ENCODE measurements at regions not wholly inside any gene's neighbourhood (a gene's known extent, or its start where the extent isn't known, plus 50 kb on each side); places are given as distances from the start of the nearest gene placed in this dataset.

DNA sequence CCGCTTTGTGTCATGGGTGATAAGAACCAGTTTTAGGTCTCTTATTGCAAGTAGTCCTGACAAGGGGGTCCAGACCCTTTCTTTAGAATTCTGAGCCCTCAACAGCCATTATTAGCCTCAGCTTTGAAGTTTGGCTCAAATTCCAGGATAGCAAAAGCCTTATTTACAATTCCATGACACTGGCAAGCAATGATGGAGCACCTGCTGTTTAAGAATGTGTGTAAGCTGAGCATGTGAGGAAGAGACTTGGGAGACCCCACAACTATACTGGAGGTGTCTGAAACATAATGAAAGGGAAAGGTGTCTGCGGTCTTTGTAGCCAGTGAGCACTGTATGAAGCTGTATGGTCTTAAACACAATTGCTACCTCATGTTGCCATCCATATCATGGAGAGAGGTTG lies 119.8 kb downstream of the TBX5 start:
- no peak overlapping the region for H3K4me3 ChIP-seq
- DNase-seq (ENCODE audit: extremely low read depth in 1 of 4, low spot score in 3 of 4) (no peak), FAIRE-seq (no peak), ATAC-seq (no peak)
- H3K9me3 ChIP-seq (replicated peaks; ENCODE audit: control insufficient read depth, insufficient read depth, low read depth, low read length) = no peaks in the 10 kb centered on the region
- ChIA-PET CTCF (ENCODE audit: low intra/inter-chr PET ratio) (no interaction called here), POLR2A (interaction anchor here (1.4 kb wide), 1 partner anchor 19 kb away, joined by 4 read pairs; no protein-coding TSS in a partner anchor)
- no peaks in the 10 kb centered on the region for H4K20me1 ChIP-seq (replicated peaks; ENCODE audit: control insufficient read depth, insufficient read depth, low read length)
- H3K36me3 ChIP-seq (ENCODE audit: control insufficient read depth, insufficient read depth, low read length) = no peaks in the 10 kb centered on the region
- WGBS (ENCODE audit: insufficient coverage, low coverage, missing lambda C conversion rate) = 4% methylated on average over 2 of the region's 2 CpGs
- TF ChIP-seq, protein P1, sequence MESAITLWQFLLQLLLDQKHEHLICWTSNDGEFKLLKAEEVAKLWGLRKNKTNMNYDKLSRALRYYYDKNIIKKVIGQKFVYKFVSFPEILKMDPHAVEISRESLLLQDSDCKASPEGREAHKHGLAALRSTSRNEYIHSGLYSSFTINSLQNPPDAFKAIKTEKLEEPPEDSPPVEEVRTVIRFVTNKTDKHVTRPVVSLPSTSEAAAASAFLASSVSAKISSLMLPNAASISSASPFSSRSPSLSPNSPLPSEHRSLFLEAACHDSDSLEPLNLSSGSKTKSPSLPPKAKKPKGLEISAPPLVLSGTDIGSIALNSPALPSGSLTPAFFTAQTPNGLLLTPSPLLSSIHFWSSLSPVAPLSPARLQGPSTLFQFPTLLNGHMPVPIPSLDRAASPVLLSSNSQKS (CRISPR knock-in tag; IDR thresholded peaks at IDR 0.05) = no peak
- TF ChIP-seq, protein P2, sequence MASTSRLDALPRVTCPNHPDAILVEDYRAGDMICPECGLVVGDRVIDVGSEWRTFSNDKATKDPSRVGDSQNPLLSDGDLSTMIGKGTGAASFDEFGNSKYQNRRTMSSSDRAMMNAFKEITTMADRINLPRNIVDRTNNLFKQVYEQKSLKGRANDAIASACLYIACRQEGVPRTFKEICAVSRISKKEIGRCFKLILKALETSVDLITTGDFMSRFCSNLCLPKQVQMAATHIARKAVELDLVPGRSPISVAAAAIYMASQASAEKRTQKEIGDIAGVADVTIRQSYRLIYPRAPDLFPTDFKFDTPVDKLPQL (IDR thresholded peaks at IDR 0.05; ENCODE audit: extremely low read depth, insufficient read length) = no peak
- no peak for TF ChIP-seq SRSF7 (optimal IDR thresholded peaks at IDR 0.05; ENCODE audit: low read depth, low read length)
- TF ChIP-seq RAD51 (IDR thresholded peaks at IDR 0.05; ENCODE audit: borderline replicate concordance, low read depth) = no peak
- no peak for TF ChIP-seq MYBL2 (IDR thresholded peaks at IDR 0.05; ENCODE audit: low read depth)
- no peak for TF ChIP-seq MYBL2 (CRISPR knock-in tag; IDR thresholded peaks at IDR 0.05; ENCODE audit: borderline replicate concordance)
- TF ChIP-seq, protein P3, sequence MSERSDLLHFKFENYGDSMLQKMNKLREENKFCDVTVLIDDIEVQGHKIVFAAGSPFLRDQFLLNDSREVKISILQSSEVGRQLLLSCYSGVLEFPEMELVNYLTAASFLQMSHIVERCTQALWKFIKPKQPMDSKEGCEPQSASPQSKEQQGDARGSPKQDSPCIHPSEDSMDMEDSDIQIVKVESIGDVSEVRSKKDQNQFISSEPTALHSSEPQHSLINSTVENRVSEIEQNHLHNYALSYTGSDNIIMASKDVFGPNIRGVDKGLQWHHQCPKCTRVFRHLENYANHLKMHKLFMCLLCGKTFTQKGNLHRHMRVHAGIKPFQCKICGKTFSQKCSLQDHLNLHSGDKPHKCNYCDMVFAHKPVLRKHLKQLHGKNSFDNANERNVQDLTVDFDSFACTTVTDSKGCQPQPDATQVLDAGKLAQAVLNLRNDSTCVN (CRISPR knock-in tag; IDR thresholded peaks at IDR 0.05) = no peak
- no peak for TF ChIP-seq ZNF589 (CRISPR knock-in tag; IDR thresholded peaks at IDR 0.05; ENCODE audit: low read depth)
- TF ChIP-seq SIRT6 (IDR thresholded peaks at IDR 0.05; ENCODE audit: low read depth, low read length) = no peak
- TF ChIP-seq ETS2 (tag; IDR thresholded peaks at IDR 0.05; ENCODE audit: borderline replicate concordance, poor library complexity, severe bottlenecking) = no peak
- no peak for TF ChIP-seq U2AF1 (optimal IDR thresholded peaks at IDR 0.05; ENCODE audit: low read depth, low read length)
- TF ChIP-seq, protein P4, sequence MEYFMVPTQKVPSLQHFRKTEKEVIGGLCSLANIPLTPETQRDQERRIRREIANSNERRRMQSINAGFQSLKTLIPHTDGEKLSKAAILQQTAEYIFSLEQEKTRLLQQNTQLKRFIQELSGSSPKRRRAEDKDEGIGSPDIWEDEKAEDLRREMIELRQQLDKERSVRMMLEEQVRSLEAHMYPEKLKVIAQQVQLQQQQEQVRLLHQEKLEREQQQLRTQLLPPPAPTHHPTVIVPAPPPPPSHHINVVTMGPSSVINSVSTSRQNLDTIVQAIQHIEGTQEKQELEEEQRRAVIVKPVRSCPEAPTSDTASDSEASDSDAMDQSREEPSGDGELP (CRISPR knock-in tag; IDR thresholded peaks at IDR 0.05; ENCODE audit: borderline replicate concordance) = no peak
- no peak for TF ChIP-seq ZZZ3 (IDR thresholded peaks at IDR 0.05)
- no peaks in the 10 kb centered on the region for H3K27me3 ChIP-seq (ENCODE audit: control insufficient read depth in 2 of 2, insufficient read depth in 2 of 2, low read length in 2 of 2)
- H3K4me1 ChIP-seq (replicated peaks in 1 of 2; ENCODE audit: control insufficient read depth in 2 of 2, insufficient read depth in 2 of 2, low read length in 2 of 2) = no peaks in the 10 kb centered on the region
- no peaks in the 10 kb centered on the region for H3K9me1 ChIP-seq (ENCODE audit: control insufficient read depth, insufficient read depth, low read length)
- no peak overlapping the region for H3K4me2 ChIP-seq (ENCODE audit: insufficient read depth, low read length)
- in situ Hi-C loops (cut with MboI) = no loop called here
- no peak overlapping the region for H2AFZ ChIP-seq (ENCODE audit: low read depth, low read length)
- no peaks in the 10 kb centered on the region for H3K79me2 ChIP-seq (ENCODE audit: control insufficient read depth, insufficient read depth, low read length)
- no peak overlapping the region for H3K9ac ChIP-seq (ENCODE audit: insufficient read depth in 1 of 2, low read depth in 2 of 2, low read length in 2 of 2)
- H3K27ac ChIP-seq (ENCODE audit: extremely low read depth, low read depth, low read length) = no peak overlapping the region
- intact Hi-C loops (cut with micrococcal nuclease) = no loop called here
- BruUV-seq (replicated peaks) = no TSS peak
